Glomerular visceral epithelial cell (primary cell): ENCODE measurements at regions not wholly inside any gene's neighbourhood (a gene's known extent, or its start where the extent isn't known, plus 50 kb on each side); places are given as distances from the start of the nearest gene placed in this dataset.
"Not testable (repeated sequence)": the region's sequence is repeated elsewhere in the genome, so short reads cannot be mapped to it uniquely, and the experiment has no call there.

ENCODE experiments used
- DNase-seq: peaks from one replicate; pipeline ENCODE4 v3.0.0-alpha.2; 2016; ENCODE audit errors: extremely low spot score

DNA sequence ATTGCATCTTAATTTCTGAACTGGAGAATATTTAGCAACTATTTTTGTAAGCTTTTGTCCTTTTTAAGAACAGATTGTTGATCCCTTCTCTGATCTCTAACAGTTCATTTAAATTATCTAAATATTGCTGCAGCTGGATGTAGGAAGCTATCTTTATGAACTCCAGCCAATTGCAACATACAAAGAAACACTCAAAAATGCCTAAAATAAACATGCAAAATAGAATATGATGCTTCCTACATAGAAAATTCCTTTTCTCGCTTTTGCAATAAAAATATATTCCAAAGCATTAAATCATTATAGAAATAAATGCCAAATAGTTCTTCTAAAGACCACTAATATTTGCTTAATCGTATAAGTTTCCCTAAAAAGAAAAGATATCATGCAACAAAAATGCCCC, 218.6 kb downstream of the LURAP1L start:
- no peak for DNase-seq

- DNase-seq: no peak
Measured at GRCh38 chr9:12997009-12997408, 222.2 kb downstream of the LURAP1L start.

DNA sequence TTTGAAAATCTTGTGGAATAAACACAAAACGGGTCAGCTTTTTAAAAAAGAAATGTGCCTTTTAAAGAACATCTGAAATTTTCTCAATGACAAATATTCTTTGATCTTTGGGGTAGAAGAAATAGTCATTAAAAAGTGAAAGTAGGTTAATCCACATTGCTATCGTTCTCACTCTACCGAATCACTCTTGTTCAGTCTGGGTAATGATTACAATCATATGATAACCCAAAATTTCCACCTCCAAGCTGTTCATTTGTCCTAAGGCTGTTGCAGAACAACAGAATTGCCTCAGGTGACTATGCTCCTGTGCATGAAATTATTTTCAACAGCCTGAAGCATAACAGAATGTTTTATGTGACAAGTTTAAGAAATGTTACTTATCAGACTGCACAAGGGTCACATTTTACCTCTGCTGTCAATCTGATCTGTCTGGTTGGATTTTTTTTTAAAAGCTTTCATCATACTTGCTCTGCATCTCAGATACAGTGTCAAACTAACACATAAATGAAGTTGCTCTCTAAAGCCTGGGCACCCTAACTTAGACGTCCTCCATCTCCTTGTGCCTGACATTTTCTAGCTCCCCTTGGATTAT, 227.3 kb downstream of the LURAP1L start:
- no peak for DNase-seq

DNA sequence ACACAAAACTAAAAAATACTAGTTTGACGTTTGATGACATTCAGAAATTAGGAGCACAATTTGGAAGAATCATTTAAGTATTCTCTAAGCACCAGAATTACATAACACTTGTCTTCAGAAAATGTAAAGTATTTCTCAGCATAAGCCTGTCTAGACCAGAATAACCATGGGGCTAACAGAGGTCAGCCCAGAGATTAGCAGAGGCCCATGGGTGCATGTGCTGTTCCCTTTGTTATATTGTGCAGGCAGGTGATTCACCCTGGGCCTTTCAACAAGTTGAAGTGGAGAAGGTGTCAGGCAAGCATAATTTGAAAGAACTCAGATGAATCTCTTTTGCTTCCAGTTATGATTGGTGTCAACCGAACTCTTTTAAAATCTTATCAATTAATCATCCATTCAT, 227.9 kb downstream of the LURAP1L start:
- DNase-seq: no peak

DNA sequence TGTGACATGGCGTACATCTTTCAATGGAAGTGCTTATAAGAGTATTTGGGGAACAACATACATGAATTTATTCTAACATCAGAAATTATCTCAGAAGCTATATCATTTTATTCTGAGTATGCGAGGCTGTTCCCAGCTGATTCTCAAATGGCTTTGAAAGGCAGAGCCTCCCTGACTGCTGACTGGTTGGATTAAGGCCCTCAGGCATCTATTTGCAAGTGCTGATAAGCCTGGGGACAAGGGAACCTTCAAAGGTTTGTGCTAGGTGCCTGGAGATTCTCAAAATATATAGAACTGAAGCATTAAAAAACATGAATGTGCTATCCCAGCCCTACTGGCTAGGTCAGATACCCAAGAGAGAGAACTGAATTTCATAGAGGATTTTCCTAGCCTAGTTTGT, 235.1 kb downstream of the LURAP1L start:
- no peak for DNase-seq

GRCh38 chr9:13013991-13014883, 239.4 kb downstream of the LURAP1L start:
- DNase-seq: peak; percentile 18

DNA sequence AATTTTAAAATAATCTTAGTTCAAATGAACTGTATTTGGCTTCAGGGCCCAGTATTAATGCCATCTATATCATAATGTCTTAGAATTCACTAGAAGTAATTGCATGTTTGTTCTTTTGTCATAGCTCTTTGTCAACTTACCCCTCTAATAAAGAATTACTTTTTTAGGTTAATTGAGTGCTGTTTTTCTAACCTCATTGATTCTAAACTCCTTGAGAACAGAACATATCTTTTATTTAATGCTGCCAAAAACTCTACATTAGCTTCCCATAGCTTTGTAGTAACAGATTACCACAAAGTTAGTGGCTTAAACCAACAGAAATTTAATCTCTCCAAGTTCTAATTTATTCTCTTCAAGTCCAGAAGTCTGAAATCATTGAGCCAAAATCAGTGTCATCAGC, 242.4 kb downstream of the LURAP1L start:
- DNase-seq: no peak

- DNase-seq: no peak
Measured at GRCh38 chr9:13020146-13021040, 245.6 kb downstream of the LURAP1L start.

- no peak for DNase-seq
Measured at GRCh38 chr9:13022756-13023155, 247.9 kb downstream of the LURAP1L start.

DNA sequence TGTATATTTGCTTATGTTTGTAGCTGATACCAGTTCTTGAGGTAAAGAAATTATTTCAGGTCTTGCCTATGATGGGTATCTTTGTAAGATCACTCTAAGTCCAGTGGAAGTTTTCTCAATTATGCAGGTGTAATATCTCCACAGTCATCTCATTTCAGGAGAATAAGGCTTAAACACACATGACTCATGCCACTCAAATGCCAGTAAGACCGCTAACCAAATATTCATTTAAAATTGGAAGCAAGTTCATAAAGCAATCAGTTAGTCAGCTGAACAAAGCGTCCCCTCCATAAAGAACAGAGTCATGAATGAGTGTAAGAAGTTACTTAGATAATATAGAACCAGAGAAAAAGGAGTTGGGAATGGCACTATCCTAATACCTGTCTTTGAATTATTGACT, 248.7 kb downstream of the LURAP1L start:
- peak; percentile 30 for DNase-seq

GRCh38 chr9:13026956-13027355, 252.1 kb downstream of the LURAP1L start:
- DNase-seq: no peak

DNA sequence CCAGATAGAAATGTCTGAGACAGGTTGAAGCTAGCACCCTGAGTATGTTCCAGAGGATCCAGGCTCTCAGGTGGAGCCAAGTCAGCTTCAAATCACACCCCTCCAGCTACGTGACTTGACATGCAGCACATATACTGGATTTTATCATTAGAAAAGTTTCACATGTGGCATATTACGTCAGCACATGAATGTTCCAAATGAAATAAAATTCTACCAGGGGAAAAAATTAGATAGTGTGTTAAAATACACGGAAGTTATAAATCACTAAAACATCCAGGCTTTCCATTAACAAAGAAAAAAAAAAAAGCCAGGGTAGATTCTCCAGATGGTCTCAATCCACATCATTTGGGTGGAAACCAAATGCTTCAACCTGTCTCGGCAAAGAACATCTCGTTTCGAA, 251.6 kb downstream of the MPDZ start:
- DNase-seq: no peak

DNA sequence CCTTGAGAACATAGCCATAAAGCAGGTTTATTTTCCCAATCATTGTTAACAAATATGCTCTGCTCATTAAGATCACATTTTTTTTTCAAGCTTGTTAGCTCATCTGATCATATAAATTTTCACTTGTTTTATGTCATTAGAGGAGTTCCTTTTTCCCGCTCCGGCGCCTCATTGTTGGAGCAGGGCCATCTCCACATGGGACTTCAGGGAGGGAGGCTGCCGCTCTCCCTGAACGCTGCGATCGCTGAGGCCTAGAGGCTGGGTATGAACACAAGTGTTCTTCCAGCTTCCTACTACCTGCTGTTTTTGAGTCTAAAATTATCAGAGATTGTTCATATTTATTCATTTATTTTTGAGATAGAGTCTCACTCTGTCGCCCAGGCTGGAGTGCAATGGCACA, 246.9 kb downstream of the MPDZ start:
- DNase-seq: no peak

GRCh38 chr9:13033959-13034693, 245.4 kb downstream of the MPDZ start:
- DNase-seq: peak; percentile 64

DNA sequence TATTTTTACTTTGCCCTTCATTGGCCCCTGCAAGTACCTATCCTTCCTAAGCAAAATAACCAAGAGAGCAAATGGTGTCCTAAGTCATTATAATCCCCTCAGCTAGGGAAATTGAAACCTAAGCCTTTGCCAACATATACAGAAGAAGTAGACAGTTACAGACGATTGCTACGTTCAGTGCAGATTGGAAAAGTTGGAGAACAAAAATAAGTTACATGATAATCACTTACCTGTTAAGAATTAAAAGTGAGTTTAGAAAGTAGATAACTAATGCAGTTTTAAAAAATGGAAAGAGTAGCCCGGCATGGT, 244.8 kb downstream of the MPDZ start:
- DNase-seq: no peak

GRCh38 chr9:13035822-13036221, 243.7 kb downstream of the MPDZ start:
- DNase-seq: no peak

- not testable (repeated sequence) for DNase-seq
Measured at GRCh38 chr9:13037808-13038207, 241.7 kb downstream of the MPDZ start.

DNA sequence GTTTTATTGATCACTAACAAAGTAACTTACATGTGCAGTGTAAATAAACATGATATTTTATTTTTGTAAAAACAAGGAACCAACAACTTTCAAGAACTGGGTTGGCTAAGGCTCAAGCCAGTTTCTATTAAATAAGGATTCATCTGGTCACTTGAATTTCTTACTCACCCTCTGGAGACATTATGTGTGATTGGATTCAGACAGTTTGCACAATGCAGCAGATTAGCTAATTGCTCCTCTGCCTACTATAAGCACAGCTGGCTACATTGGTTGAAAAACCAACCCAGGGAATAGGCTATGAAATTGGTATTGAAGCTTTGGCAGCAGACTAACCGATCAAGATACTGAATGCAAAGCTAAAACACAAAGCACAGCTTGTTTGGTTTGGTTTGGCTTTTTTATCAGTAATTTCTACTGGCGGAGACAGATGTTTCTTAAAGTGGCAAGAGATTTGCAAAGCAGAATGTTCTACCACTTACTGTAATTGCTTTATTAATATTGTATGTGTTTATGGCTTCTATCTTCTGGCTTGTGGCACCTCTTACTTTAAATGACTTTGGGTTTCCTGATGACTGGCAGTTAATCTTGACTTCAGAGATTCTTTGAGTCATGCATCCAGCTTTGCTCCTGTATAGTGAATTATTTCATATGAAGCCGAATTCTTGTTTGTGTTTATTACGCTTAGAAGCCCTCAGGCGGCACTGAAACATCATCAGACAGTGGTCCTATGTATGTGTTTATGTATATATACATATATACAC, 231.5 kb downstream of the MPDZ start:
- DNase-seq: no peak

DNA sequence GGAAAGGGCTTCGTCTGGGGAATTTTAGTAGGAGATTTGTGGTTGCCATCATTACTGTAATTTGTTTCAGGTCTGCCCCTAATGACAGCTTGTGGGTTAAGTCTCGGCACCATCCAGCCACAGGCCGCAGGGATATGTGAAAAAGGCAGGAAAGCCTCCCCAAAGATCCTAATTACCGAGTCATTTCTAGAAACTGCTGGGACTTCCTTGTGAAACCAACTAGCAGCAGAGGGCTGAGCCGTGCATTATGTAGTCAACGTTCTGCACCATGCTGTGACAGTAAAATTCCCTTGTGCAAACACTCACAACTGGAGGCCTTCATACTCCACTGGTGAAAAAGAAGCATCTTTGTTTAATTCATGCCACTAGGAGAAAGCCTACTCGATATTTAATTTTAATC, 230.3 kb downstream of the MPDZ start:
- DNase-seq: no peak

DNA sequence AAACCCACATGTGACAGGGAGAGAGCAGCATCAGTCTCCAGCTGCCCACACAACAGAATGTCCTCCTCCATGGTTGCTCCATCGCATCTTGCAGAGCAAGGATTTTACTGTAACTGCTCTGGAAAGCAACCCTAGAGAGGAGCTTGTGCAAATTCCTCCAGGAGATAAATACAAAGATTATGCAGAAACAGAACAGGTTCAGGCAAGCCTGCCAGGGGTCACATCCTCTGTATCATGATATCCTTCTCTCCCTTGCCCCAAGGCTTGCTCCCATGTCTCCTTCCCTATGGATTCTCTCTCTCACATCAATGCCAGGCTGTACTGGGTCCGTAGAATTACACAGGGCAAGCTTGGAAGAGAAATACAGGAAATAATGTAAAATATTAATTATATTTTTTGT, 226.0 kb downstream of the MPDZ start:
- no peak for DNase-seq

- no peak for DNase-seq
Measured at GRCh38 chr9:13054389-13054788, 225.1 kb downstream of the MPDZ start.
